Cardiac muscle cell (in vitro differentiated cells and primary cell): ENCODE measurements at regions not wholly inside any gene's neighbourhood (a gene's known extent, or its start where the extent isn't known, plus 50 kb on each side); places are given as distances from the start of the nearest gene placed in this dataset.

Experiments used
- DNase-seq, 2 donors: peaks; one replicate each; pipeline versions ENCODE4 v3.0.0 to v3.0.0-alpha.2; 2010 to 2017; ENCODE audit warnings: low read depth in 1 of 2, low spot score in 1 of 2
- H3K27ac ChIP-seq: fragments of 200-600 bp; sonication (generic); 2 replicates; pipeline ENCODE4 v1.5.1; 2016
- H3K27me3 ChIP-seq: fragments of 200-600 bp; sonication (generic); 2 replicates; pipeline ENCODE4 v1.6.0; 2016; ENCODE audit warnings: control low read depth
- H3K36me3 ChIP-seq: fragments of 200-600 bp; sonication (generic); 2 replicates; pipeline ENCODE4 v1.5.1; 2016; ENCODE audit warnings: control low read depth
- H3K4me1 ChIP-seq: fragments of 200-600 bp; sonication (generic); 2 replicates; pipeline ENCODE4 v1.8.1; 2017; ENCODE audit warnings: low read depth, mild to moderate bottlenecking, mixed run types
- H3K4me3 ChIP-seq: fragments of 200-600 bp; sonication (generic); 2 replicates; pipeline ENCODE4 v1.5.1; 2016; ENCODE audit warnings: mild to moderate bottlenecking
- H3K9me3 ChIP-seq: fragments of 200-600 bp; sonication (generic); 2 replicates; pipeline ENCODE4 v1.5.1; 2017; ENCODE audit warnings: low read depth, mild to moderate bottlenecking, control low read depth
- CTCF ChIP-seq: IDR thresholded peaks from 2 replicates; pipeline ENCODE4 v1.5.1; 2012; ENCODE audit warnings: low read depth, mild to moderate bottlenecking, low read length

DNA sequence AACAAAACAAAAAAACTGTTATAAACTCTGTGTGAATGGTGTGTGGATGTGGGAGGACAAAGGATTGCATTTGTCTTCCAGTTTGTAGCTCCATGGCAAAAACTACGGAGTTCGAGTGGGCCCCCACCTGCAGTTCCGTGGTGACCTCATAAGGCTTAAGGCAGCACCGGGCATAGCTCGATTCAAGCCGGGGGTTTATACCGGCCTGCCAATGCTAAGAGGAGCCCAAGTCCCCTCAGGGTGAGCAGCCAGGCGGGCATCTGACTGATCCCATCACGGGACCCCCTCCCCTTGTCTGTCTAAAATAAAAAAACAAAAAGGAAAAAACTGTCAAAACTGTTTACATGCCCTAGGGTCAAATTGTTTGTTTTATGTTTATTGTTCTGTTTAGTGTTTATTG lies 463.2 kb upstream of the HTR1E start:
- no peaks in the 10 kb centered on the region for H3K9me3 ChIP-seq
- peaks cover 5% of the 10 kb centered on the region for H3K4me1 ChIP-seq
- H3K27ac ChIP-seq = no peak overlapping the region
- no peak for TF ChIP-seq CTCF
- DNase-seq = no peak
- no peaks in the 10 kb centered on the region for H3K36me3 ChIP-seq
- H3K27me3 ChIP-seq = no peaks in the 10 kb centered on the region
- no peak overlapping the region for H3K4me3 ChIP-seq

DNA sequence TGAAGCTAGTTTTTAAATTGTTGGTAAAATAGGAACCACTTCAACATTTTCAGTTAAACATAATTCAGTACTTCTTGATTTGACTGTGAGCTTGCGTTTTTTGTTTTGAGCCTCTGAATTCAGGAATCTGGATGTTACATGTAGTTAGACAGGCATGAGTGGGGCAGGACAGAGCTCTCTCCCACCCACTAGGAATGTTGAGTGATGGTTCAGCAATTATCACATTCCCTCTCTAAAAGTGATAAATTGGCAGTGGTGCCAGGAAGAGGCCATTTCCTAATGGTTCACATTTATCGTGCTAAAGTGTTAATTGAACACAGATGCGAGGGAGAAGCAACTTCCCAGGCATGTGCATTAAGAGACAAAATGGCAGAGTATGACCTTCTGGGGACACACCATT lies 465.5 kb upstream of the HTR1E start:
- DNase-seq = no peak
- H3K27me3 ChIP-seq = no peaks in the 10 kb centered on the region
- H3K4me1 ChIP-seq = peaks cover 5% of the 10 kb centered on the region
- no peaks in the 10 kb centered on the region for H3K9me3 ChIP-seq
- H3K27ac ChIP-seq = no peak overlapping the region
- TF ChIP-seq CTCF = no peak
- no peak overlapping the region for H3K4me3 ChIP-seq
- no peaks in the 10 kb centered on the region for H3K36me3 ChIP-seq

- H3K9me3 ChIP-seq = no peaks in the 10 kb centered on the region
- TF ChIP-seq CTCF = no peak
- H3K36me3 ChIP-seq = no peaks in the 10 kb centered on the region
- no peaks in the 10 kb centered on the region for H3K4me1 ChIP-seq
- no peak overlapping the region for H3K27ac ChIP-seq
- H3K27me3 ChIP-seq = no peaks in the 10 kb centered on the region
- no peak for DNase-seq
- no peak overlapping the region for H3K4me3 ChIP-seq
Measured at GRCh38 chr6:86459978-86460377, 477.4 kb upstream of the HTR1E start.

GRCh38 chr6:86456821-86457220 lies 480.5 kb upstream of the HTR1E start:
- no peak overlapping the region for H3K4me3 ChIP-seq
- H3K27ac ChIP-seq = no peak overlapping the region
- no peak for DNase-seq
- TF ChIP-seq CTCF = no peak
- no peaks in the 10 kb centered on the region for H3K4me1 ChIP-seq
- no peaks in the 10 kb centered on the region for H3K36me3 ChIP-seq
- no peaks in the 10 kb centered on the region for H3K9me3 ChIP-seq
- H3K27me3 ChIP-seq = no peaks in the 10 kb centered on the region

DNA sequence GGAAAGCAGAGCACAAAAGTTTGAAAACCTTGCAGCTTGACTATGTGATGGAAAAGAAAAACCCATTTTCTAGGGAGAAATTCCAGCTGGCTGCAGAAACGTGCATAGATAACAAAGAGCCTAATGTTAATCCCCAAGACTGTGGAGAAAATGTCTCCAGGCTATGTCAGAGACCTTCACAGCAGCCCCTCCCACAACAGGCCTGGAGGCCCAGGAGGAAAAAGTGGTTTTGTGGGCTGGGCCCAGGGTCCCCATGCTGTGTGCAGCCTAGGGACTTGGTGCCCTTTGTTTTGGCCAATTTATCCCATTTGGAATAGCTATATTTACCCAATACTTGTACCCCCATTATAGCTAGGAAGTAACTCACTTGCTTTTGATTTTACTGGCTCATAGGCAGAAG lies 484.1 kb upstream of the HTR1E start:
- Histone ChIP-seq H3K4me1 (no peaks in the 10 kb centered on the region), H3K9me3 (no peaks in the 10 kb centered on the region), H3K27ac (no peak overlapping the region), H3K4me3 (no peak overlapping the region), H3K27me3 (no peaks in the 10 kb centered on the region), H3K36me3 (no peaks in the 10 kb centered on the region)
- TF ChIP-seq CTCF = no peak
- no peak for DNase-seq

GRCh38 chr6:86448398-86448797 lies 488.9 kb upstream of the HTR1E start:
- DNase-seq = no peak
- no peaks in the 10 kb centered on the region for H3K9me3 ChIP-seq
- no peak overlapping the region for H3K27ac ChIP-seq
- H3K4me1 ChIP-seq = peaks cover 9% of the 10 kb centered on the region
- no peak overlapping the region for H3K4me3 ChIP-seq
- no peak for TF ChIP-seq CTCF
- H3K36me3 ChIP-seq = no peaks in the 10 kb centered on the region
- no peaks in the 10 kb centered on the region for H3K27me3 ChIP-seq
